GM12878 (cell line): ENCODE measurements at regions not wholly inside any gene's neighbourhood (a gene's known extent, or its start where the extent isn't known, plus 50 kb on each side); places are given as distances from the start of the nearest gene placed in this dataset.

ENCODE experiments used
- ATF7 ChIP-seq: fragments of 450-650 bp; IDR thresholded peaks from 2 replicates; pipeline ENCODE4 v1.6.1; 2016; ENCODE audit warnings: low read depth, mild to moderate bottlenecking
- CBX5 ChIP-seq: sonication (generic); IDR thresholded peaks from 2 replicates; pipeline ENCODE4 v1.6.1; 2016; ENCODE audit warnings: low read depth, moderate library complexity, mild to moderate bottlenecking, inconsistent platforms
- EGR1 ChIP-seq, 2 experiments: IDR thresholded peaks; 1 replicate in 1 of 2; 2 replicates in 1 of 2; pipeline ENCODE4 v1.6.1; 2011 to 2012; ENCODE audit warnings: low read depth in 2 of 2, low read length in 2 of 2, borderline replicate concordance in 1 of 2, mild to moderate bottlenecking in 1 of 2, moderate library complexity in 1 of 2
- ETV6 ChIP-seq, 2 experiments: fragments of 450-650 bp in 1 of 2; IDR thresholded peaks in 1 of 2; conservative IDR thresholded peaks in 1 of 2; 2 replicates each; pipeline ENCODE4 v1.6.1; 2014; ENCODE audit warnings: antibody characterized with exemption in 1 of 2, borderline replicate concordance in 1 of 2, low read depth in 1 of 2, mild to moderate bottlenecking in 1 of 2, moderate library complexity in 1 of 2
- FOXM1 ChIP-seq: IDR thresholded peaks from 2 replicates; pipeline ENCODE4 v1.6.1; 2012; ENCODE audit warnings: low read depth, mild to moderate bottlenecking, inconsistent platforms, low read length, moderate library complexity
- RCOR1 ChIP-seq: conservative IDR thresholded peaks from 2 replicates; pipeline ENCODE4 v1.6.1; 2012; ENCODE audit warnings: low read depth, low read length, improper control_type of control experiment
- SMC3 ChIP-seq: IDR thresholded peaks from 2 replicates; pipeline ENCODE4 v1.6.1; 2011; ENCODE audit warnings: low read length, improper control_type of control experiment, borderline replicate concordance
- SUZ12 ChIP-seq: fragments of 200-600 bp; sonication (generic); IDR thresholded peaks from one replicate; pipeline ENCODE4 v1.6.1; 2018; ENCODE audit warnings: antibody characterized with exemption, mild to moderate bottlenecking; ENCODE audit not compliant: unreplicated experiment
- ZBED1 ChIP-seq: IDR thresholded peaks from 2 replicates; pipeline ENCODE4 v1.6.1; 2016; ENCODE audit warnings: borderline replicate concordance
- TF ChIP-seq, protein P1 (sequence below): IDR thresholded peaks from 2 replicates; pipeline ENCODE4 v1.6.1; 2012; ENCODE audit warnings: low read depth, low read length, improper control_type of control experiment
- TF ChIP-seq, protein P2 (sequence below), 3 experiments: IDR thresholded peaks in 2 of 3; conservative IDR thresholded peaks in 1 of 3; 2 replicates each; pipeline ENCODE4 v1.5.1; 2011; ENCODE audit warnings: low read depth in 3 of 3, low read length in 3 of 3, mild to moderate bottlenecking in 3 of 3, control low read depth in 2 of 3, moderate library complexity in 2 of 3, inconsistent platforms in 1 of 3, mixed read lengths in 1 of 3; ENCODE audit not compliant: control insufficient read depth in 2 of 3, insufficient read depth in 1 of 3; ENCODE audit errors: extremely low read depth in 1 of 3

DNA sequence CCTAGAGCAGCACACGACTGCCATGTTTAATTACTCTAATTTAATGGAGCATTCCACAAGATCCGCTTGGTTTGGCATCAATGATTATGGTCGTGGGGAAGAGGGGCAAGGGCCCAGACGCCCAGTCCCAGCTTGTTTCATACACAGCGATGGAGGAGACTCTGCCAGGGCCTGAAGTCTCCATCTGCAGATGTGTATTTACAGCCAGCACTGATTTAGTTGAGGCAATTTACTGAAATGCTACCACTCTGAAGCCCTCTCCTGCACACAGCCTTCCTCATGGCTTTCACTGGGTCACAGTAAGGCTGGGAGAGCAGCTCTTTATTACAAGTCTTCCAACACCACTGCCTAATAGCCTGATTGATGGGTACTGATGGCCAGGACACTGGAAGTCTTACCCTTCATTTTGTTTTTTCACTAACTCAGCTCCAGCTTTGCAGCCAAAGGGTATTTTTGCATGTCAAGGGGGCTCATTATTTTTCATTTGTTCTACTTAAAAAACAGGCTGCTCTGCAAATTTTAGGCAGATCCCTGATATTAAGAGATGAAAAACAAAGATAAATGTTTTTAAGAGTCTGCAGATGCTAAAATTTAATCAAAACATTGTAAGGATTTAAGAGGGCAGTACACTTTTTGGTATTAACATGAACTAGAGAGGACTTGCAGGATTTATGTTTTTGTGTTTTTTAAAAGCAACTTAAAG lies 236.3 kb downstream of the SIPA1L2 start:
- TF ChIP-seq SUZ12 = no peak
- TF ChIP-seq, protein P1, sequence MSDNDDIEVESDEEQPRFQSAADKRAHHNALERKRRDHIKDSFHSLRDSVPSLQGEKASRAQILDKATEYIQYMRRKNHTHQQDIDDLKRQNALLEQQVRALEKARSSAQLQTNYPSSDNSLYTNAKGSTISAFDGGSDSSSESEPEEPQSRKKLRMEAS = no peak
- no peak for TF ChIP-seq RCOR1
- TF ChIP-seq, protein P2, sequence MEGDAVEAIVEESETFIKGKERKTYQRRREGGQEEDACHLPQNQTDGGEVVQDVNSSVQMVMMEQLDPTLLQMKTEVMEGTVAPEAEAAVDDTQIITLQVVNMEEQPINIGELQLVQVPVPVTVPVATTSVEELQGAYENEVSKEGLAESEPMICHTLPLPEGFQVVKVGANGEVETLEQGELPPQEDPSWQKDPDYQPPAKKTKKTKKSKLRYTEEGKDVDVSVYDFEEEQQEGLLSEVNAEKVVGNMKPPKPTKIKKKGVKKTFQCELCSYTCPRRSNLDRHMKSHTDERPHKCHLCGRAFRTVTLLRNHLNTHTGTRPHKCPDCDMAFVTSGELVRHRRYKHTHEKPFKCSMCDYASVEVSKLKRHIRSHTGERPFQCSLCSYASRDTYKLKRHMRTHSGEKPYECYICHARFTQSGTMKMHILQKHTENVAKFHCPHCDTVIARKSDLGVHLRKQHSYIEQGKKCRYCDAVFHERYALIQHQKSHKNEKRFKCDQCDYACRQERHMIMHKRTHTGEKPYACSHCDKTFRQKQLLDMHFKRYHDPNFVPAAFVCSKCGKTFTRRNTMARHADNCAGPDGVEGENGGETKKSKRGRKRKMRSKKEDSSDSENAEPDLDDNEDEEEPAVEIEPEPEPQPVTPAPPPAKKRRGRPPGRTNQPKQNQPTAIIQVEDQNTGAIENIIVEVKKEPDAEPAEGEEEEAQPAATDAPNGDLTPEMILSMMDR (IDR thresholded peaks at IDR 0.05 in 2 of 3, conservative IDR thresholded peaks at IDR 0.05 in 1 of 3; ENCODE audit: control insufficient read depth in 2 of 3, extremely low read depth in 1 of 3, insufficient read depth in 1 of 3, low read depth in 3 of 3, low read length in 3 of 3) = no peak
- TF ChIP-seq SMC3 = no peak
- no peak for TF ChIP-seq FOXM1
- TF ChIP-seq EGR1 (IDR thresholded peaks at IDR 0.05; ENCODE audit: borderline replicate concordance in 1 of 2, low read depth in 2 of 2, low read length in 2 of 2) = no peak
- no peak for TF ChIP-seq ATF7
- no peak for TF ChIP-seq ZBED1
- TF ChIP-seq ETV6 (conservative IDR thresholded peaks at IDR 0.05 in 1 of 2, IDR thresholded peaks at IDR 0.05 in 1 of 2; ENCODE audit: borderline replicate concordance in 1 of 2, low read depth in 1 of 2) = no peak
- no peak for TF ChIP-seq CBX5
